ENCODE measurements at regions not wholly inside any gene's neighbourhood (a gene's known extent, or its start where the extent isn't known, plus 50 kb on each side); places are given as distances from the start of the nearest gene placed in this dataset.
"Not testable (repeated sequence)": the region's sequence is repeated elsewhere in the genome, so short reads cannot be mapped to it uniquely, and the experiment has no call there.

DNA sequence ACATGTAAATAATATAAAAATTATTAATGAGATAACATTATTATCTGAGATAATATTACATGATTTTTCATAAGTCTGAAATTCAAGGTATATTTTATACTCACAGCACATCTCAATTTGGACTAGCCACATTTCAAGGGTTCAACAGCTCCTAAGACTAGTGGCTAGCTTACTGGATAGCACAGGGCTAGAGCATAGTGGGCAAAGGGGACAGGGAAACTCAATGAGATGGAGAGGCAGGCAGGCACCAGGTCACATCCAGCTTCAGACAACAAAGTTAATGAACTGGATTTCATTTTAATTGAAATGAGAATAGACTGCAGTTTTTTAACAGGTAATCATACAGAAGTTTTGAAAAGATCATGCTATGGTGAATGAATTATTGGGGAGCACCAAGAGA is 137.4 kb downstream of the NBPF8 start:
- DNase-seq: not testable (repeated sequence)

DNA sequence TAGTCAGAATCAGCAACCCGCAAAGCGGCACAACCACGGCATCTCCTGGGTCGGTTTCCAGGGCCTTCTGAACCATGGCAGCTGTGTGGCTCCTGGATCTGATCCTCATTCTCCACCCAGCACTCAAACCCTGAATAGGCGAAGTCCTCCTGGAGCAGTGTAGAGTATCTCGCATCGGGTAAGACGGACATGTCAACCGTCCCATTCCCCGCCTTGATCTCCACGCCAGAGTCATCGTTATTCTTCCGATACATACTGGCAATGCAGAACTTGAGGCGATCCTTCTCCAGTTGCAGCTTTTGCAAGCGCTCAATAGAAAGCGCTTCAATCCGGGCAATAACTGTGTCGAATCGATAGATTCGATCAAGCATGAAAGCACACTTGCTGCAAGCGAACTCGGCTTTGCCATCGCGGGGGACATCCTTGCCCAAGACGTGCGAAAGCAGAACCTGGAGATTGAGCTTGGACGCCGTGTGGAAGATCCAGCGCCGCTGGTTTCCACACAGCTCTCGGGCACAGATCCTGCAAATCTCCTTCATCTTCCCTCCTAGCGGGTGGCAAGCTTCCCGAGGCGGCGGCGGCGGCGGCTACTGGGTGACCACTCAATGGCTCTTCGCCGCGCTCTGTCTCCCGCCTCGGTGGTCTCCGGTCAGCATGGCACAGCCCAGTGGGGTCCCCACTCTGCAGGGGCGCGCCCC is 142.9 kb downstream of the NBPF8 start:
- DNase-seq: not testable (repeated sequence)

DNA sequence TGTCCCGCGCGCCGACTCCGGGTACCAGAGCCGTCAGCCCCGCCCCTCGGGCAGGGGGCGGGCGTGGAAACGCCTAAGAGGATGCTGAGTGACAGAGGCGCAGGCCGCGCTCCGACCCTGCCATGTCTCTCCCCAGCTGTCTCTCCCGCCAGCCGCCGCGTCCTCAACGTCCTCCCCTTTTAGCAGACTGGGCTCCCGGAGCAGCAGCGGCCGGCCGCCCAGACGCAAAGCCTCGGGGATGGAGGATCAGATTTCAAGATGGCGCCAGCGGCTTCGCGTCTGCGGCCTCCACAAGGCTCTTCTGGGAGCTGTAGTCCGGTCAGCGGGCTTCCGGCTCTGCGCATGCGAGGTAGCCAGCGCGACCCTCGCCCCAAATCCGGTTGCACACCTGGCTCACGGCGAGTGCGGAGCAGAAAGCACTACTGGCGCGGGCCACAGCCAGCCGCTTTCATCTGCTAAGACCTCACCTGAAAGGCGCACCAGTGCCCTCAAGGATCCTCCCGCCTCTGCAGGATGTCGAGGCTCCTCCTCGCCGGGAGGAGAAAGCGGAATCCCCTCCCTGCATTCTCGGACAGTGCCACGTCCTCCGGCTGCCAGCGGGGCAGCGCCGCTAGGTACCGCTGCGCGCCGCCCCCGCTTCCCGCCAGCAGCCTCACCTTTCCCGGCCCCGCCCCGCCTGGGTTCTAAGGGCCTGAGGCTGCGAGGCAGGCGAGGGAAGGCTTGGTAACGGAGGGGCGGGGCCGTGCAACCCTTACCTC is 143.6 kb downstream of the NBPF8 start:
- peak; percentile 63 for DNase-seq

DNA sequence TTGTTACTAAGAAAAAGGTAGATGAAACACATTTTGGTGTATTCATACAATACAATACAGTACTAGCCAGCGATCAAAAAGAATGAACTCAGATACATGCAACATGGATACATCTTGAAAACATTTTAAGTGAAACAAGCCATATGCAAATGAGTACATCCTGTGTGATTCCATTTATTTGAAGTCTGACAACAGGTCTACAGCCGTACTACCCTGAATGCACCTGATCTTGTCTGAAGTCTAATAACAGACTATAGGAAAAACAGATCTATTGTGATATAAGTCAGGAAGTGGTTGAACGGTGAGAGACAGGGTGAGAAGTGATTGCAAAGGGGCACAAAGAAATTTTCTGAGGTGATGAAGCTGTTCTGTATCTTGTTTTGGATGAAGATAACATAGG is 146.9 kb downstream of the NBPF8 start:
- not testable (repeated sequence) for DNase-seq

DNA sequence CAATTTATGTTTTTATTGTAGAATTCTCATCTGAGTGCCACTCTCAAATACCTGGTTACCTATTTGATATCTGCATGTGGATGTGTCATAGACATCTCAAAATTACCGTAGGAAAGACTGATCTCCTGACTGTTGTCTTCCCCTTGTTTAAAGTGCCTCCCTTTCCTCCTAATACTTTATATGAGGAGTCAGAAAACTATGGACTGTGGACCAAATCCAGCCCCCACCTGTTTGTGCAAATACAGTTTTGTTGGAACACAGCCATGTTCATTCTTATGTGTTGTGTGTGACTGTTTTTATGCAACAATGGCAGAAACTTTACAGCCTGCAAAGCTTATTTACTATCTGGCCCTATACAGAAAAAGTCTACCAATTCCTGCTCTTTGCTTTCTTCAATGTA is 150.6 kb downstream of the NBPF8 start:
- not testable (repeated sequence) for DNase-seq

DNA sequence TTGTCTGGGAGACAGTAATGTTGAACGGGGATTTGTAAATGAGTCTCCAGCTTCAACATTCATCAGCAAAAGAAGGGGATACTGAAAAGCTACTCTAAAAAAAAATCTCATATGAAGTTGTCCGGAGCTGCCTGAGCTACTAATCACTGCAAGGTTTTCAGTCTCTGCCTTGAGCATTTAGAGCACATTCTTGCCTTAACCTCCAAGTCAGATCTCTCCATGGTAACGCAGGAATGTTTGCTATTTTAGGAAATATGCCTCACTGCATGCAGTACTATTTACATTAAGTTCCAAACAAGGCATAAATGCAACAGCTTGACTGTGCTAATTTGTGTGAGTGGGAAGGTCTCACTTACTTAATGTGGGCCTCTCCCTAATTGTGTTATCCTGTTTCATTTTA is 152.8 kb downstream of the NBPF8 start:
- not testable (repeated sequence) for DNase-seq

DNA sequence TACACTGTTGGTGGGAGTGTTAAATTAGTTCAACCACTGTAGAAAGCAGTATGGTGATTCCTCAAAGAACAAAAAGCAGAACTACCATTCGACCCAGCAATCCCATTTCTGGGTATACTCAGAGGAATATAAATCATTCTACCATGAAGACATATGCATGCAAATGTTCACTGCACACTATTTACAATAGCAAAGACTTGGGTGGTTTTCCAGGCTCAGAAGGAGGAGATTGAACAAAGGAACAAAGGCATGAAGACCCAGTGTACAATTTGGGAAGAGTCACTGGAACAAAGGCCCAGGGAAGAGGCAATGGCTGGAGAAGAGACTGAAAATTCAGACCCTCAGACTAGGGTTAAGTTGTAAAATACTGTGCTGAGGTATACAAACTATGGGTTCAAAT is 148.5 kb upstream of the NBPF26 start:
- DNase-seq: not testable (repeated sequence)

DNA sequence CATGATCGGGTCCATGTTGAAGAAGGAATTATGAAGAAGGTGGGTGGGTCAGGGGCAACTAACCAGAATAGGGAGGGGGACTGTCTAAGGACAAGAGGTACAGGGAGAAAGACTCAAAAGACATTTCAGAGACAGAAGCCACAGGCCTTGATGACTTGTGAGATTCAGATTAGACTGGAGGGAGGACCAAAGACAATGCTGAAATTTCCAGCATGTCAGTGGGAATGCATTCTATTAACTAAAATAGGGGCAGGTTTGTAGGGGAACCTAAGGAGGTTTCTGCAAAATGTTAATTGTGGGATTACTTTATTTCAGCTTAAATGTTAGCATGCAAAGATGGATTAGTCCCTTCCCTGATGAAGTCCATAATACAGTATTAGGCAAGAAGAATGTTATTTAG is 141.6 kb upstream of the NBPF26 start:
- DNase-seq: not testable (repeated sequence)

DNA sequence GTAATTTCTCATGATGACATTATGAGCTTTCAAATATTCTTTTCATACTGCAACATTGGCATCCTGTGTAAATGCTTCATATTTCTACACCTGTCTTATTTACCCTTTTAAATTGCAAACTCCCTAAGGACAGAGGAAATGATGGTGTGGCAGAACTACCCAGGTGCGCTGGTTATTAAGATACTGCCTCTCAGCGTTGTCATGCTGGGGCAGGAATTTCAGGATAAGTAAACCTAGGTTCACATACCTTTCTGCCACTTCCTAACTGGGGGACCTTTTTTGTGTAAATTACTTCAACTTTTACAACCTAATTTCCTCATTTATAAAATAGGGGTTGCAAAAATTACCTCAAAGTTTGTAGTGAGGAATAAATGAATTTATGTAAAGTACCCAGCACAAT is 137.7 kb upstream of the NBPF26 start:
- not testable (repeated sequence) for DNase-seq

DNA sequence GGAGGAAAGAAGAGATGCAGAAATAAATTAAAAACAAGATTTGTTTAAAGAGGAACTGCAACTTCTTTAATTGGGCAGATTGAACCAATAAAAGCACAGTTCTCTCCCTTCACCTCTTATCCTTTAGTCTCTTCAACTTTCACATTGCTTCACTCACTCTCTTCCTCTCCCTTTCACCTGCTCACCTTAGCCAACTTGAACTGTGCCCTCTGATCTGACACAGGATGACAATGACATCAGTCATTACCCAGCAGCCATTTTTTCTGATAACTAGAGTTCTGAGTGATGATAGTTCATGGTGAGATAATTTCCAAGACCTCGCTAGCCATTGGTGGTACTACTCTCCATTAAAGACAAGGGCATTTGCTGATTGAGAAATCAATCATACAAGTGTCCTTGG is 134.9 kb upstream of the NBPF26 start:
- DNase-seq: not testable (repeated sequence)

DNA sequence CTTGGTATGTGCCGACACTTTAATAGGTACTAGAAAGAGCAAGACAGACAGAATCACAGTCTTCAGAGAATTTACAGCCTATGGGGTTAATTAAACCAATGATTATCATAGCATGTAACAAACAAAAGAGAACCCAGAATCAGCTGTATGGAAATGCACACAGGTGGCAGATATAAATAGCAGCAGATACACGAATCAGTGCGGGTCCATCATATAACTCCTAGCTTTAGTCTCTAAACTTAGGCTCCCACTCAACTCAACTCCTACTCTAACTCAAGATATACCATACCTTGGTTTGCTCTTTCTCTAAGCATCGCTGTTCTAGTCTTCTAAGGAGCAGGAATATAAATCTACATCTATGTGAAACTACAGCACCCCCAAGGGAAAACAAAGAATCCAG is 132.0 kb upstream of the NBPF26 start:
- DNase-seq: not testable (repeated sequence)

DNA sequence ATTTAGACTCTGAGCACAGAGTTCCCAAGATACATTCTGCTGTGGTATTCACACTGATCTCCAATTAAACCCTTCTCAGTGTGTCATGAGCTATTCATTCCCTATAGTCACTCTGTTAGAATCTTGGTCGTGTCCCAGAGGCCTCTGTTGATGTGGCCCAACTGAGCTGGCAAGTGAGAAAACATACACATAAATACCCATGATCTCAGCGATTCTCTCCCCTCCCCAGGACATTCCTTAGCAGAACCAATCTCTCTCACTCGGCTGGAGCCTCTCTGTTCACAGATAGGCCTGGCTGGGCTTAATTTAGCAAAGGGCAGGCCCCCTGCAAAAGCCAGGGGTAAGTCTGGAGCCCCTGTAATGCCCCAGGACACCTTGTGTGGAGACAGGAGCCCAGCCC is 130.8 kb upstream of the NBPF26 start:
- DNase-seq: not testable (repeated sequence)

DNA sequence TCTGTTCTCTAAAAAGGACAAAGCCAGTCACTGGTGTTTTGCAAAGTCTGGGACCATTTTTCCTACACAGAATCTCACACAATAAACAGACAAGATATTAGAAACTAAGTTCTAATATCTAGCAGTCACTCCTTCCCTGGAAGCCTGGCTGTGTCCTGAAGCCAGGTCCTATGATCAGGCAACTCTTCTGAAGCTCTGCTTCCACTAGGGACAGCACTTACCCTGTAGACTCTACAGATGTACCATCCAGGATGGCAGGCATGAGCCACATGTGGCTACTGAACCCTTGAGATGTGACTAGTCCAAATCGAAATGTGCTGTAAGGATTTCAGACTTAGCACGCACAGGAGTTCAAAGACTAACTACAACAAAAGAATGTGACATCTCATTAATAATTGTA is 130.1 kb upstream of the NBPF26 start:
- not testable (repeated sequence) for DNase-seq

DNA sequence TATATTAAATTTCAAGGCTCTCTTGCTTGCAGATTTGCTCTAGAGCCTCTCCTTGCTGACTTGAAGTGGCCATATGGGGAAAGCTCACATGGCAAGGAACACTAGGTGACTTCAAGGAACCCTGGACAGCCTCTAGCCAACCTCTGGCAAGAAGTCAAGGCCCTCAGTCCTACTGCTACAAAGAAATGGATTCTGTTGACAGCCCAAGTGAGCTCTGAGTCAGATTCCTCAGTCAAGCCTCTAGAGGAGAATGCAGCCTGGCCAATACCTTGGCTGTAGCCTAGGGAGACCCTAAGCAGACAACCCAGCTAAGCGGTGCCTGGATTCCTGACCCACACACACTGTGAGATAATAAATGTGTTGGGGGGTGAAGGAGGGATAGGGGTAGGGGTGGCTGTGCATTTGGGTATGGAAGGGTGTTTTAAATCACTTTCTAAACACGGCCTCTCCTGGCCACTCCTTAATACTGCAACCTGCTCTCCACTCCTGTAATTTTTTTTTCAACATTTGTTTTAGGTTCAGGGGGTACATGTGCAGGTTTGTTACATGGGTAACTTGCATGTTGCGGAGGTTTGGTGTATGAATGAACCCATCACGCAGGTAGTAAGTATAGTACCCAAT is 125.3 kb upstream of the NBPF26 start:
- DNase-seq: not testable (repeated sequence)

DNA sequence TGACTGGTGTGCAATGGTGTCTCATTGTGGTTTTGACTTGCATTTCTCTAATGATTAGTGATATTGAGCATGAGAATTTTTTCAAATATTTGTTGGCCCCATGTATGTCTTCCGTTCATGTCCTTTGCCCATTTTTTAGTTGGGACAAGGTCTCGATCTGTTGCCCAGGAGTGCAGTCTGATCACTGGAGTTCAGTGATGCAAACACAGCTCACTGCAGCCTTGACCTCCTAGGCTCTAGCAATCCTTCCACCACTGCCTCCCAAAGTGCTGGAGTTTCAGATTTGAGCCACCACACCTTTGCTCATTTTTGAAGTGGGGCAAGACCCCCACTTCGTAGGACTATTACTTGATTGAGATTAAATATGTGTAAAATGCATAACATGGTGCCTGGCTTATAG is 124.2 kb upstream of the NBPF26 start:
- not testable (repeated sequence) for DNase-seq

DNA sequence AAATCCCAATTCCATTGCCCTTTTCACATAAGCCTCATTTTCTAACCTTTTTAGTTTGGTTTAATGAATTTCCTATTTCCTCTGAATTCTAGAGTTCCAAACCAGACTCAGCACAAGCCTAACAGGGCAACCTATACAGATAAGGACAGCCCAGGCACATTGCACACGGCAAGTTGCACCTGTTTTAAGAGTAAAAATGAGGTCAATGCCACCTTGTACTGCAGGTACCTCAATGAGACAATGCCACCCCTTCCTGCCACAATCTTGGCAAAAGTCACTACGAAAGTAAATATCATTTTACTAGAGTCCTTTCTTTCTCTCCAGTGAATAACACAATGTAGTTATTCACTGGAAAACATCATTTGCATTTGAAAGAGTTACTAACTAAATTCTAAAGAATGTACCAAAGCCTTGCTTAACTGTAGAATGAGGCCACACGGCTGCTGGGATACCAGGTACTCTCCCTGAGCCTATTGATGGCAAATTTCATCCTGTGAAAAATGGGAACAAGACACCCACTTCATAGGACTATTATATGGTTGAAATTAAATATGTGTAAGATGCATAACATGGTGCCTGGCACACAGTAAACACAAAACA is 123.2 kb upstream of the NBPF26 start:
- DNase-seq: not testable (repeated sequence)

DNA sequence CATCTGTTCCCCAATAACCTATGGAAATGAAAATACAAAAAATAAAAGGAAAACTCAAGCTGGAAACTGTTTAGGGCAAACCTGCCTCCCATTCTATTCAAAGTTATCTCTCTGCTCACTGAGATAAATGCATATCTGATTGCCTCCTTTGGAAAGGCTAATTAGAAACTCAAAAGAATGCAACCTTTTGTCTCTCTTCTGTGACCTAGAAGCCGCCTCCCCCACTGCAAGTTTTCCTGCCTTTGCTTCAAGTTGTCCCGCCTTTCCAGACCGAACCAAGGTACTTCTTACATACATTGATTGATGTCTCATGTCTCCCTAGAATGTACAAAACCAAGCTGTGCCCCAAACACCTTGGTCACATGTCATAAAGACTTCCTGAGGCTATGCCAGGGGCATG is 115.9 kb upstream of the NBPF26 start:
- DNase-seq: not testable (repeated sequence)

DNA sequence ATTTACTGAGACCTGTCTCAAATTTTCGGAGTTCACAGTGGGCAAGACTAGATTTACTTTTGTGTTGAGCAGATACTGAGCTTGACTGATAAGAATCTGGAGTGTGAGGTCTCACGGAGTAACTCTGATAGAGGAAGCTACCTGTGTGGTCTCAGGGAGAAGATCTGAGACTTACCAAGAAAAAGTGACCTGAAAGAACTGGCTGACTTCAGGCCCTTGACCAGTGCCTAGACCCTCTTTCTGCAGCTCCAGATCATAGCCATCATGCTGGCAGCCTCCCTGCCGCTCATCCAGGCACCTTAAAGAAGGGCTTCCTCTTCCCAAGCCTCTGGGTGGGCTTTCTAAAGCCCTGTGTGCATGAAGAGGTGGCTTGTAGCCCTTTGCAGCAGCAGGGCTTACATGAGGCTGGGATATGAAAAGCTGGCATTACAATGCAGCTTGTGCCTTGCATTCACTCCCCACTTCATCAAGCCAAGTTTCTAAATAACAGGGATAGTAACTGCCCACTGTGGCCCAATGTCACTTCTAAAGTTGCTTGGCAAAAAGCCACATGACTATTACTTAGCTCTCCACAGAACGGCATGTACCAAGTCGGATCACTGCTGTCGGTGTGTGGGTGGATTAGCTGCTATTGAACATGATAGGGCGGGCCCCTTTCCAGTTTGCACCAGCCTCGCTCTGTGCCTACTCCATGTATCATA is 115.3 kb upstream of the NBPF26 start:
- DNase-seq: not testable (repeated sequence)

DNA sequence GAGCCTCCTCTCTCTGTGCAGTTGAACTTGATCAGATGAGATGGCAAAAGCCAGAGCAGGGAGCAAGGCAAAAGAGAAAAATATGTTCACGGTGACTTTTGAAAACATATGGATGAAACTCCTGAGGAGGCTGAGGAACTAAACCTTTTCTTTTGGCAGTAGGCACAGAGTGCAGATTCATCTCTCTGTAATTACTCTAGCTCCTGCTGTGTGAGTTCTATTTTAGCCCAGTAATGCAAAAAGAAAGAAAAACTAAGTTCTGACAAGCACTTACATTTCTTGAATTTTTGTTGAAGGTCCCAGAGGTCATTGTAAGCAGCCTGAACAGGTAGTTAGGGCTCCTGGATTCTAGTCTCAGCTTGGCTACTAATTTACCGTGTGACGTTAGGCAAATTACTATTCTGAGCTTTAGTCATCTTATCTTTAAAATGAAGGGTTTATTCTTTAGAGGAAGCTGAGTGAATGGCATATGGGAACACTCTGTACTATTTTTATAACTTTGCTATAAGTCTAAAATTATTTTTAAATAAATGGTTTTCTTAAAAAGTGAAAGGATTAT is 114.7 kb upstream of the NBPF26 start:
- not testable (repeated sequence) for DNase-seq

DNA sequence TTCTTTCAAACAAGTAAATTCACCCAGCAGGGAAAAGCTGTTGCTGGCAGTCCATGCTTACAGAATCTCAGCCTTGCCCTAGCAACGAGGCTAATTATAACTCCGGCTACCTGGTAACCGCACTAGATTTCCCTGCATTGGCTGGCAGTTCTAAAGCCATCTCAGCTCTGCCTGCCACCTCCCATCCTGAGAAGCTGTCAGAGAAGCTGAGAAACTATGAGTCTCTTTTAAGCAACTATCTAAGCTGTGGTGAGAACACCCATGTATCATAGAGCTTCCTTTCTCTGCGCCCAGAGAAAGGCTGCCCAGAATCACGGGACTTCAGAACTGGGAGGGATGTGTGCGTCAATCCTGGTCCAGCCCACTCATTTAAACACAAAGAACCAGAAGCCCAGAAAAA is 113.9 kb upstream of the NBPF26 start:
- not testable (repeated sequence) for DNase-seq

DNA sequence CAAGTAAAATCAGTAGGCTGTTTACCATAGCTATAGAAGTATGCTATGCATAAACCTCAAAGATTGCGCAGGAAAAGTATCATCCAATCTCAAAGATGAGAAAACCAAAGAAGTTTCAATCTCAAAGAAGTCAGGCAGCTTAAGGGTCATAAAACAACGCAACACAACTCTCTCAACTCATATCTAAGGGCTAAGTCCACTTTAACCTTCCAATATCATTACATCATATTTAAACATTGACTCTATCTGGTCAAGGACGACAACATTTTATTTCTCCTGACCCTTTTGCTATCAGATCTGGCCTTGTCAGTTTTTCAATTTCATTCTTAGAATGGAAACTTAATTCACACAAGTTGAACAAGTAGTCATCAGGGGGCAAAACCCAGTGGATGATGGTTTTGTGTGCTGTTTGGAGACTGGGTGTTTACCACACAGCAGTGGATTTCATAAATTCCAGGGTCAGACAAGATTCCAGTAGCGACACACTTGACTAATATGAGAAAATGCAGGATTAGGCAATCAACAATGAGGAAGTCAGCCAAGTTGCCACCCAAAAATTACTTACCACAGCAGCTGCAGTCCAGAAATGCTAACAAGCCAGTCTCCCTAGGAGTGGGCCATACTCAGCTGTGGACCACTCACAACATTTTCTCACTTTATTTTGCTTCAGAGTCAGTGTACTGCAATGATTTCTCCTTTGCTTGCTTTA is 108.7 kb upstream of the NBPF26 start:
- not testable (repeated sequence) for DNase-seq

DNA sequence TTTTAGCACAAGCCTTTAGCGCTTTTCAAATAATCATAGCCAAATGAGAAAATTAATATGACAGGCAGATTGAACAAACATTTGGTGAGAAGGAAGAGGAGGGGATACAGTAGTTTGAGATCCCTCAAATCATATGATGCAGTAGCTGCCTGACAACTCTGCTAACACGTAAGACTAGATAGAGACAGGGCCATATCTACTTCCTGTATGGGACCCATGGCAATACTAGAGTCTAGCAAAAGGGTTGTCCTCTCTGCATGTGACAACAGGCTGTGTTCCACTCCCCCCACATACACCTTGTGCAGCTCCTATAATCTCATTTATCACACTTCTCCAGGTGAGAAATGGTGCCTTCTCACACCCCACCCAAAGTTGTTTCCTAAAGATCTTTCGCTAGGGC is 106.3 kb upstream of the NBPF26 start:
- not testable (repeated sequence) for DNase-seq
